ENCODE measurements at regions not wholly inside any gene's neighbourhood (a gene's known extent, or its start where the extent isn't known, plus 50 kb on each side); places are given as distances from the start of the nearest gene placed in this dataset.

GRCh38 chr7:42460148-42460547 lies 223.1 kb upstream of the GLI3 start:
- DNase-seq (ENCODE audit: low read depth in 3 of 3, low spot score in 1 of 3): no peak

DNA sequence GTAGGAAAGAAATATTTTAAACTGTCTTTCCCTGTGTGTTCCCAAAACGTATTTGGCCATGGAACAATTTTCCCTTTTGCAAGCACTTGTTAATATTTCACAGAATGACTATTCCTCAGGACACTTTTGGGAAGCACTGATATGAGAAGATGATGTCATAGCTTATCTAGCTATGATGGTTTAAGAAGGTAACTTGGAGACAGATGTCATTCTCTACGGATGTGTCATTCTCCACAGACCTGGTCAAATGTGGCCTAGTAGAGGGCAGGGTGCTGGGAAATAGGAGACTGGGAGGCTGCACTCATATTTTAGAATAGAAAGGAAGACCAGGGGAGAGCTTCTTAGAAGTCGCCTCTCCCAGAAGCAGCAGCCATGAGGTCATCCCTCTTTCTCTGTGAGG lies 220.7 kb upstream of the GLI3 start:
- DNase-seq (ENCODE audit: low read depth in 3 of 3, low spot score in 1 of 3): no peak

GRCh38 chr7:42456756-42457276 lies 219.8 kb upstream of the GLI3 start:
- DNase-seq (ENCODE audit: low read depth in 3 of 3, low spot score in 1 of 3): no peak

DNA sequence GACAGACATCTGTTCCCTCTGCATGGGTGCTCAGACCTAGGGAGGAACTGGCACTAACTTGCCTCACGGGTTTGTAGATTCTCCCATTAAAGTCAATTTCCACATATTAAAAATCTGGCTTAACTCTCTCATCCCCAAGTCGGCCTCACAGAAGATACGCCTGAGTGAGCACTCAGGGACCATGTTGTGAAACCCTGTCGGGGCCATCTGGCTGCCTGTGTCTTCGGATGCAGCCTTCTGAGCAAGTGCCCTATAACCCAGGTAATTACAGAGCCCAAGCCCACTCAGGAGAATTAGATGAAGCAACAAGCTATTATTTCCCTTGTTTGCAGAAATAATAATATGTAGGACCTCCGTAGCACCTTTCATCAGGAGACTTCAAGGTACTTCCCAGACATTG lies 219.3 kb upstream of the GLI3 start:
- DNase-seq (ENCODE audit: low read depth in 3 of 3, low spot score in 1 of 3): no peak

DNA sequence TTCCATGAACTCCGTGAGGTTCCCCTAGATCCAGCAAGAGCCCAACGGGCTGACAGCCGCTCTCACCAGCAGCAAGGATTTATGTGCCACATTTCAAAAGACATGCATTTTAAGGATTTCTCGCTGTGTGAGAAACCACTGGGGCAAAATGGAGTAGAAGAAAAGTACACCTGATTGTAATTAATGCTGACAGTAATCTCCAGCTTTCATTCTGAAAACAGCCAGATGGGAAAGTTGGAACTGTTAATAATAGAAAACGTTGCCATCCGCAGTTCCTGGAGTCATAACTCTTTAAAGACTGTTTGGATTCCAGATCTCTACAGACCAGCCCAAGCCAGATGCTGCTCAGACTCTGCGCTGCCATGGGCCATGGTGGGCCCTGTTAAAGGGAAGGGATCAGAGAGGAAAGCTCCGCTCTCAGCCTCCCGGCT lies 216.9 kb upstream of the GLI3 start:
- DNase-seq (ENCODE audit: low read depth in 3 of 3, low spot score in 1 of 3): no peak

DNA sequence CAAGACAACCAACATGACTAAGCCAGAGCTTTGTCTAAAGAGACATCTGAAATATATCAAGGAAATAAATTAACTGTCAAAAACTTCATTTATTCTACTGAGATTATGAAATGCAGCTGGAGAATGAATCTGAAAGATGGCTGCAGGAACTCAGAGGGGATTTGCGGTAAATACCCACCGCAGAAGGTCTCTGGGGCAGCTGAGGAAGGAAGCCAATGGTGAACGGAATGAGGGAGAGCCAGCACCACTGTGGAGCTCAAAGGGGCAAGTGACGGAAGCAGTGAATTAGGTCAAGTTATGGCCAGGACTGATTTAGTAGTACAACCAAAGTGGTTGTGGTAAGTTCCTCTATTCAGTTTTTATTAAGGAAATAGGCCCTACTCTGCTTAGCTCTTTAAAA lies 215.3 kb upstream of the GLI3 start:
- DNase-seq (ENCODE audit: low read depth in 3 of 3, low spot score in 1 of 3): no peak

GRCh38 chr7:42449431-42449830 lies 212.4 kb upstream of the GLI3 start:
- DNase-seq (ENCODE audit: low read depth in 3 of 3, low spot score in 1 of 3): no peak

DNA sequence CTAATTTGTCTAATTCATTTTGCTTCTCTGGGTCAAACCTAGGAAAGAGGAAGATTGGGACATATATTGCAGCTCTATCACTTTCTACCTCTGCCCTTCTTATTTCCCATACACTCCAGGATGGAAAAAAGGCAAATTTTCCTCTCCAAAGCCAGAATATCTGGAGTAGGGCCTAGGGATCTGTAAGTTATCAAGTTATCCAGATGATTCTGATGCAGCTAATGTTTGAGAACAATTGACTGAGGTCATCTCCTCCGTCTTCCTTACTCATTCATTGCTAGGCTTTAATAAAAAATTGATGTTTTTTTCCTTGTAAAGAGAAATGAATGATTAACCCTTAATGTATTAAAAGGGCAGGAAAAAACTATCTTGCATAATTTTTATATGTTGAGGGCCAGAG lies 211.9 kb upstream of the GLI3 start:
- no peak for DNase-seq (ENCODE audit: low read depth in 3 of 3, low spot score in 1 of 3)

DNA sequence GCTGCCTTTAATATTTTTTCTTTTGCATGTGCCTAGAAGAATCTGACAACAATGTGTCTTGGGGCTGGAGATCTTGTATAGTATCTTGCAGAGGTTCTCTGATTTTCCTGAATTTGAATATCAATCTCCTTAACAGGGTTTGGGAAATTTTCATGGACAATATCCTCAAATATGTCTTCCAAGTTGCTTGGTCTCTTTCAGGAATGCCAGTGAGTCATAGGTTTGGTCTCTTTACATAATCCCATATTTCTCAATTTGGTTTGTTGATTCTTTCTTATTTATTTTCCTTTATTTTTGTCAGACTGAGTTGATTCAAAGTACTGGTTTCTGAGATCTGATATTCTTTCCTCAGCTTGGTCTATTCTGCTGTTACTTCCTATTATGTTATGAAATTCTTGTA lies 208.7 kb upstream of the GLI3 start:
- DNase-seq (ENCODE audit: low read depth in 3 of 3, low spot score in 1 of 3): no peak

GRCh38 chr7:42440951-42441350 lies 203.9 kb upstream of the GLI3 start:
- no peak for DNase-seq (ENCODE audit: low read depth in 3 of 3, low spot score in 1 of 3)

GRCh38 chr7:42432644-42433043 lies 195.6 kb upstream of the GLI3 start:
- DNase-seq (ENCODE audit: low read depth in 3 of 3, low spot score in 1 of 3): no peak

DNA sequence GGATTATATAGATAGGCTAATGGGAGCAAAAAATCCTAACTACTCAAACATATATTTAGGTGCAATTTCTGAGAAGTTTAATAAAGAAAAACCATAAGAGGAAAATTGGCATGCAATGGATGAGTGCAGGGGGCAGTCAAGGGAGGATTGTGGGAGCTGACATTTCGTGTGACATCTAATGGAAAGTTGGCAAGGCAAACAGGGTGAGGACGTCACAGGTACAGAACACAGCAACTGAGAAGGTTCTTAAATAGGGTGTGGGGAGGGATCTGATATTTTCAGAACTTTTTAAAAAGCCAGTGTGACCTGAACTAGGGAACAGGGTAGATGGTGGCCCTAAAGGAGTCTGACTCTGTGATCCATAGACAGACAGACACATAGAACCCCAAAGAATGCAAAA lies 194.9 kb upstream of the GLI3 start:
- DNase-seq (ENCODE audit: low read depth in 3 of 3, low spot score in 1 of 3): no peak

- no peak for DNase-seq (ENCODE audit: low read depth in 3 of 3, low spot score in 1 of 3)
These were observed 192.3 kb upstream of the GLI3 start for GRCh38 chr7:42429339-42429738.

GRCh38 chr7:42426163-42426562 lies 189.2 kb upstream of the GLI3 start:
- no peak for DNase-seq (ENCODE audit: low read depth in 3 of 3, low spot score in 1 of 3)

- DNase-seq (ENCODE audit: low read depth in 3 of 3, low spot score in 1 of 3): no peak
These were observed 178.0 kb upstream of the GLI3 start for GRCh38 chr7:42414941-42415505.

- no peak for DNase-seq (ENCODE audit: low read depth in 3 of 3, low spot score in 1 of 3)
These were observed 177.0 kb upstream of the GLI3 start for GRCh38 chr7:42414028-42414427.

GRCh38 chr7:42409296-42409695 lies 172.3 kb upstream of the GLI3 start:
- no peak for DNase-seq (ENCODE audit: low read depth in 3 of 3, low spot score in 1 of 3)

DNA sequence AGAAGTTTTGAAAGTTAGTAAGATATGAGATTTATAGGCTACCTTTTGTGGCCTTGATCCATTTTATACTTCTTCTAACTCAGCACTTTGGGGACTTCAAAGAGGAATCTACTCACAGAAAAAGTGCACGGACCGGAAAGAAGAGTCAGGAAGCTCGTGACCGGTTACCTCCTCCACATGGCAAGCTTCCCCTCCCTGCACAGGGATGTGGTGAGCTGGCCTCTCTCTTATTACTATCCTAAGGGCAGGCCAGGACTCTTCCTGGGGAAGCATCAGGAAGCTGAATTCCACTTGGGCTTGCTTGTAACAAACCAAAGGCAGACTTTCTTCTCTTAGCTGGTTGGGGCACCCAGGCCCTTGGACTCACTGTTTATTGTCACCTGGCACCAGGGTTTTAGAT lies 170.8 kb upstream of the GLI3 start:
- DNase-seq (ENCODE audit: low read depth in 3 of 3, low spot score in 1 of 3): no peak

DNA sequence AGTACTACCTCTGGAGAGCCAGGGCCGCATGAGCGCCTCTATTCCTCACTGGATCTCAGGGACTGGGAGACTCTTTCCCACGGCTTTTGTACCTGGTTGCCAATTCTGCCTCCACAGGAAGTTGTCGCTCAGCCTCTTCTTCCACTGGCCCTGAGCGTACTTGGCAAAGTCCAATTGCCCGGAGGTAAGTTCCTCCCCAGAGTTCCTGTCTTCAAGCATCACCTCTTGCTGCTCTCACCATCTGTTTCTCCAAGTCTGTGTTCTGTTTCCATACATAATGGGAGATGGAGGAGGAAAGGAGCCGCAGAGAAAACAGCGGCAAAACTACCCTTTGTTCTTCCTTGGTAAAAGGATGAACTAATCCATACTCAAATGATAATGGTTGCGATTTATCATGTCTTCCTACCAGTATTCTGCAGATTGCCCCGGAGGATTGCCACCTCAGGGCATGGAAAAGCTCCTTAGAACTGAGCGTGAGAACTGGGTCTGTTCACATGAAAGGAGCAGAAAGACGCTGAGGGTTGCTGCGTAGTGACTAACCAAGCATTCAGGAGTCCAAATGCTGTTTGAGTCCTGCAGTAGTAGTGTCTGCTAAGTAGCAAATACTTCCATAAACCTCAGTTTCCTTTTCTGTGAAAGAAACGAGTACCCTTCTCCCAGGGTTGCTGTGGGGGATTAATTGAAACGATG lies 170.2 kb upstream of the GLI3 start:
- no peak for DNase-seq (ENCODE audit: low read depth in 3 of 3, low spot score in 1 of 3)

DNA sequence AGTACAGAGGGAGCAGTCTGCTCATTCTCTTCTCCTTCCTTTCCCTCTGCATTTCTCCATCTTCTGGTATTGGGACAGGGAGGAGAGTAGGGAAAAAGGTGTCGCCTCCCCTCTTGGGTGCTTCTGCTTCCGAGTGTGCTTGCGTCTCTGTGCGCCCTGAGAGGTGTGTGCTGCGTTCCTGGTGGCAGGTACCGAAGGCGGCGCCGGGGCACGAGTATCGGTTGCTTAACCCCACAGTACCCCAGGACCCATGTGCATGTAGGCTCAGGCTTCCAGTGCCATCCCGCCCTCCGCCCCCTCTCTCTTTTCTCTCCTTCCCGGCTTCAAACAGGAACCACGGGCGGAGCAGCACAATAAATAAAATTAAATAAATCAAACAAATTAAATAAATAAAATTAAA lies 169.3 kb upstream of the GLI3 start:
- no peak for DNase-seq (ENCODE audit: low read depth in 3 of 3, low spot score in 1 of 3)

- DNase-seq (ENCODE audit: low read depth in 3 of 3, low spot score in 1 of 3): no peak
These were observed 168.8 kb upstream of the GLI3 start for GRCh38 chr7:42405782-42406181.

- no peak for DNase-seq (ENCODE audit: low read depth in 3 of 3, low spot score in 1 of 3)
These were observed 166.8 kb upstream of the GLI3 start for GRCh38 chr7:42403831-42404230.

GRCh38 chr7:42400961-42401360 lies 164.0 kb upstream of the GLI3 start:
- DNase-seq (ENCODE audit: low read depth in 3 of 3, low spot score in 1 of 3): no peak

Data from stimulated activated CD4-positive, alpha-beta T cell treated with anti-CD3 and anti-CD28 coated beads, TNF-alpha, amount 100 ng/mL, for 1 hour (primary cell).